SU-DHL-6 (cell line): ENCODE measurements at regions not wholly inside any gene's neighbourhood (a gene's known extent, or its start where the extent isn't known, plus 50 kb on each side); places are given as distances from the start of the nearest gene placed in this dataset.

Source experiments
- CTCF ChIP-seq: fragments of 200-600 bp; sonication (generic); IDR thresholded peaks from one replicate; pipeline ENCODE4 v1.5.1; 2017; ENCODE audit warnings: antibody characterized with exemption, mild to moderate bottlenecking, low read length, moderate library complexity; ENCODE audit not compliant: insufficient read depth, poor library complexity, severe bottlenecking
- EZH2phosphoT487 ChIP-seq: fragments of 200-600 bp; sonication (generic), shearing (Covaris generic); conservative IDR thresholded peaks from 2 replicates; pipeline ENCODE4 v1.6.1; 2018; ENCODE audit warnings: mild to moderate bottlenecking, antibody characterized with exemption, low read length, moderate library complexity, mixed read lengths

GRCh38 chr11:23884341-23884740, 612.5 kb upstream of the LUZP2 start:
- TF ChIP-seq CTCF (no peak), EZH2phosphoT487 (no peak)
